IMR-90 (cell line): ENCODE measurements at regions not wholly inside any gene's neighbourhood (a gene's known extent, or its start where the extent isn't known, plus 50 kb on each side); places are given as distances from the start of the nearest gene placed in this dataset.

Experiments
- ATAC-seq: fragments of 200-7000 bp; cut with Tn5 transposase; 2 replicates; pipeline ENCODE4 v1.9.1; 2020; ENCODE audit warnings: low read depth, mild to moderate bottlenecking, moderate library complexity
- BruUV-seq: library from RNA; stranded (reverse); fragments of 400-500 nt; replicated peaks from 2 replicates; lab custom pipeline; 2021; lab: Mats Ljungman, UMichigan
- CTCF ChIA-PET: fragments of 300-600 bp; formaldehyde crosslinking; extraction: SDS; loops from one replicate; lab custom pipeline; 2021; ENCODE audit warnings: antibody characterized with exemption; lab: Yijun Ruan, JAX
- POLR2A ChIA-PET: fragments of 300-600 bp; sonication (Branson Sonifier 250); formaldehyde crosslinking; loops from one replicate; lab custom pipeline; 2022; ENCODE audit warnings: antibody characterized with exemption; ENCODE audit not compliant: unreplicated experiment; lab: Charles Lee
- DNase-seq: peaks from one replicate; pipeline ENCODE4 v3.0.0; 2013
- H2AFZ ChIP-seq: replicated peaks from 2 replicates; pipeline ENCODE3; 2013; ENCODE audit warnings: low read length, mild to moderate bottlenecking; ENCODE audit not compliant: poor library complexity
- H2AK5ac ChIP-seq: 2 replicates; pipeline ENCODE4 v1.6.1; 2013; ENCODE audit warnings: low read depth, low read length, inconsistent platforms
- H2AK9ac ChIP-seq: replicated peaks from 2 replicates; pipeline ENCODE3; 2013; ENCODE audit warnings: mild to moderate bottlenecking, low read depth, low read length, moderate library complexity; ENCODE audit not compliant: poor library complexity
- H2BK120ac ChIP-seq: 2 replicates; pipeline ENCODE4 v1.6.1; 2013; ENCODE audit warnings: low read depth, low read length, inconsistent platforms
- H2BK15ac ChIP-seq: 3 replicates; pipeline ENCODE4 v1.6.1; 2013; ENCODE audit warnings: low read depth, low read length, inconsistent platforms
- H2BK20ac ChIP-seq: 2 replicates; pipeline ENCODE4 v1.6.1; 2013; ENCODE audit warnings: low read depth, mild to moderate bottlenecking, inconsistent platforms, low read length, moderate library complexity
- H2BK5ac ChIP-seq: 2 replicates; pipeline ENCODE4 v1.6.1; 2013; ENCODE audit warnings: mild to moderate bottlenecking, low read depth, low read length, inconsistent platforms; ENCODE audit not compliant: poor library complexity, severe bottlenecking
- H3K14ac ChIP-seq: replicated peaks from 2 replicates; pipeline ENCODE4 v1.6.1; 2013; ENCODE audit warnings: low read depth, low read length, inconsistent platforms
- H3K18ac ChIP-seq: 2 replicates; pipeline ENCODE4 v1.6.1; 2013; ENCODE audit warnings: low read depth, low read length, control low read depth
- H3K23ac ChIP-seq: 2 replicates; pipeline ENCODE4 v1.6.1; 2013; ENCODE audit warnings: low read depth, low read length, inconsistent platforms
- H3K27ac ChIP-seq: 2 replicates; pipeline ENCODE4 v1.5.1; 2013; ENCODE audit warnings: mild to moderate bottlenecking, control low read depth, low read length; ENCODE audit not compliant: insufficient read depth
- H3K27me3 ChIP-seq: 2 replicates; pipeline ENCODE4 v1.6.1; 2013; ENCODE audit warnings: low read length; ENCODE audit not compliant: control insufficient read depth, insufficient read depth
- H3K36me3 ChIP-seq: 2 replicates; pipeline ENCODE4 v1.6.1; 2013; ENCODE audit warnings: low read length, mixed read lengths; ENCODE audit not compliant: control insufficient read depth, insufficient read depth
- H3K4ac ChIP-seq: 2 replicates; pipeline ENCODE4 v1.6.1; 2013; ENCODE audit warnings: low read depth, low read length, inconsistent platforms
- H3K4me1 ChIP-seq: 2 replicates; pipeline ENCODE4 v1.6.1; 2013; ENCODE audit warnings: low read length, mixed read lengths; ENCODE audit not compliant: control insufficient read depth, insufficient read depth
- H3K4me2 ChIP-seq: 2 replicates; pipeline ENCODE4 v1.6.1; 2013; ENCODE audit warnings: low read depth, mild to moderate bottlenecking, control low read depth, low read length, moderate library complexity
- H3K4me3 ChIP-seq: 2 replicates; pipeline ENCODE4 v1.5.1; 2013; ENCODE audit warnings: low read depth, mild to moderate bottlenecking, control low read depth, low read length, moderate library complexity; ENCODE audit not compliant: insufficient read depth
- H3K56ac ChIP-seq: 2 replicates; pipeline ENCODE4 v1.6.1; 2013; ENCODE audit warnings: low read length, inconsistent platforms; ENCODE audit not compliant: insufficient read depth; ENCODE audit errors: extremely low read depth
- H3K79me1 ChIP-seq, 2 experiments: 2 replicates each; pipeline ENCODE4 v1.6.1; 2013; ENCODE audit warnings: low read length in 2 of 2, inconsistent platforms in 1 of 2, low read depth in 1 of 2
- H3K9ac ChIP-seq: 2 replicates; pipeline ENCODE4 v1.6.1; 2013; ENCODE audit warnings: low read depth, low read length, control low read depth
- H3K9me1 ChIP-seq: 2 replicates; pipeline ENCODE4 v1.6.1; 2013; ENCODE audit warnings: low read length, inconsistent platforms; ENCODE audit not compliant: insufficient read depth
- H3K9me3 ChIP-seq: 2 replicates; pipeline ENCODE4 v1.6.1; 2013; ENCODE audit warnings: low read length; ENCODE audit not compliant: control insufficient read depth, insufficient read depth
- H4K20me1 ChIP-seq: 2 replicates; pipeline ENCODE4 v1.6.1; 2013; ENCODE audit warnings: low read length, inconsistent platforms; ENCODE audit not compliant: insufficient read depth
- H4K5ac ChIP-seq: 2 replicates; pipeline ENCODE4 v1.6.1; 2013; ENCODE audit warnings: mild to moderate bottlenecking, low read depth, low read length, control low read depth
- H4K8ac ChIP-seq, 2 experiments: 2 replicates each; pipeline ENCODE4 v1.6.1; 2013; ENCODE audit warnings: low read depth in 2 of 2, low read length in 2 of 2, control low read depth in 1 of 2, inconsistent platforms in 1 of 2
- H4K91ac ChIP-seq: 2 replicates; pipeline ENCODE4 v1.6.1; 2013; ENCODE audit warnings: low read depth, low read length, inconsistent platforms; ENCODE audit not compliant: insufficient read depth
- NFE2L2 ChIP-seq: fragments of 150-350 bp; IDR thresholded peaks from 2 replicates; pipeline ENCODE4 v1.6.1; 2016; ENCODE audit warnings: low read depth, mild to moderate bottlenecking, low read length
- WGBS, 2 experiments: methylation state at CpG; one replicate each; pipeline versions ENCODE4 v1.1.5 to v1.1.7; 2013; ENCODE audit warnings: missing lambda C conversion rate in 2 of 2; ENCODE audit not compliant: insufficient read length in 1 of 2; ENCODE audit errors: extremely low coverage in 2 of 2; 5-methylcytosine and 5-hydroxymethylcytosine counted together
- dilution Hi-C: fragments of 300-500 bp; cut with HindIII; formaldehyde crosslinking; loops from one replicate; pipeline ENCODE4 v1.14.3; 2018; ENCODE audit warnings: low sequenced_read_pairs; ENCODE audit not compliant: unreplicated experiment
- in situ Hi-C: fragments of 300-500 bp; cut with MboI; formaldehyde crosslinking; loops from 3 replicates; pipeline ENCODE4 v1.14.3; 2019; ENCODE audit warnings: low sequenced_read_pairs, inconsistent platforms, mixed read lengths
- intact Hi-C: fragments of 100-400 bp; cut with micrococcal nuclease; formaldehyde crosslinking; loops from 2 replicates; pipeline ENCODE4 v1.10.0; 2022

GRCh38 chr1:81529014-81529413, 271.7 kb upstream of the ADGRL2 start:
- in situ Hi-C loops: no loop called here
- ATAC-seq: no peak

More at GRCh38 chr1:81529014-81529413, 271.7 kb upstream of the ADGRL2 start:
- no peaks in the 10 kb centered on the region for H3K79me1 ChIP-seq
- no peak overlapping the region for H2AK5ac ChIP-seq
- H2BK20ac ChIP-seq: no peak overlapping the region
- no peak overlapping the region for H2BK15ac ChIP-seq
- no peaks in the 10 kb centered on the region for H3K27me3 ChIP-seq
- H4K8ac ChIP-seq: no peak overlapping the region
- ChIA-PET CTCF (no interaction called here), POLR2A (no interaction called here)
- no peak overlapping the region for H3K9ac ChIP-seq
- H3K56ac ChIP-seq: no peak overlapping the region
- H3K9me1 ChIP-seq: no peaks in the 10 kb centered on the region
- H3K27ac ChIP-seq: no peak overlapping the region
- no peaks in the 10 kb centered on the region for H3K9me3 ChIP-seq
- no peak overlapping the region for H4K91ac ChIP-seq
- intact Hi-C loops: no loop called here
- 67% methylated on average over 1 of the region's 3 CpGs; no CpG with 5 or more reads in 1 of the 2 experiments for WGBS, 2 experiments
- peak overlapping the region; percentile 58 for H2AFZ ChIP-seq
- H3K4me2 ChIP-seq: no peak overlapping the region
- no peak for DNase-seq
- no peak overlapping the region for H3K14ac ChIP-seq
- no peak overlapping the region for H3K4me3 ChIP-seq
- no peak overlapping the region for H2BK5ac ChIP-seq
- no peaks in the 10 kb centered on the region for H3K4me1 ChIP-seq
- no peak overlapping the region for H2BK120ac ChIP-seq
- BruUV-seq: no TSS peak
- no peak for TF ChIP-seq NFE2L2
- dilution Hi-C loops: no loop called here
- H3K23ac ChIP-seq: no peak overlapping the region
- H2AK9ac ChIP-seq: no peak overlapping the region
- no peaks in the 10 kb centered on the region for H4K20me1 ChIP-seq
- no peak overlapping the region for H3K18ac ChIP-seq
- no peak overlapping the region for H3K4ac ChIP-seq
- H3K36me3 ChIP-seq: no peaks in the 10 kb centered on the region
- no peak overlapping the region for H4K5ac ChIP-seq
